ENCODE measurements at regions not wholly inside any gene's neighbourhood (a gene's known extent, or its start where the extent isn't known, plus 50 kb on each side); places are given as distances from the start of the nearest gene placed in this dataset.

DNA sequence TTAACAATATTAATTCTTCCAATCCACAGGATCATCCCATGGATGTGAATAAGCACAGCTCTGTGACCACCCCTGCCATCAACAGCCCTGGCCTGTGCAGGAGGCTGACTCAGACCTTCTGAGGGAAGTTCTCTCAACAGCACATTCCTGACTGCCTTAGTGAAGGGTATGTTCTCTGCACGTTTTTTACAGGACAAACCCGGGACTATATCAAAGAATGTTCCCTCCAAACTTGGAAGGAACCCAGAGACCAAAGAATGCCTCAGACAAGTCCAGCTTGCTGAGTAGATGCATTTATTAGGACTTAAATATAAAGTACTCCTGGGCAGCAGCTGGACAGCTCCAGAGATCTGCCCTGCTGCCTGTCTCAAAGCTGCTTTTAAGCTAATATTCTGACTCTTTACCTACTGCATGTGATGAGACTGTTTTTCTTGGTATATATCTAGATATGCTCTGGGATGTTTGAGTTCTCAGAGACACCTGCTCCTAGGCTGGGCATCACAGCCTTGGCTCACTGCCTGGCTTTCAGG lies 1127.8 kb upstream of the PRKX start:
- no peaks in the 10 kb centered on the region for H3K9me1 ChIP-seq (ENCODE audit: control insufficient read depth, insufficient read depth, low read length)
- no peak for TF ChIP-seq RFX7 (CRISPR knock-in tag; IDR thresholded peaks at IDR 0.05)
- no peak for TF ChIP-seq ZHX1 (conservative IDR thresholded peaks at IDR 0.05; ENCODE audit: low read length)
- TF ChIP-seq BDP1 (IDR thresholded peaks at IDR 0.05; ENCODE audit: insufficient read depth, insufficient read length) = no peak
- TF ChIP-seq TCF7L2 (IDR thresholded peaks at IDR 0.05; ENCODE audit: low read depth, low read length) = no peak
- no peak for TF ChIP-seq CHD1 (IDR thresholded peaks at IDR 0.05; ENCODE audit: low read length)
- TF ChIP-seq, protein P1, sequence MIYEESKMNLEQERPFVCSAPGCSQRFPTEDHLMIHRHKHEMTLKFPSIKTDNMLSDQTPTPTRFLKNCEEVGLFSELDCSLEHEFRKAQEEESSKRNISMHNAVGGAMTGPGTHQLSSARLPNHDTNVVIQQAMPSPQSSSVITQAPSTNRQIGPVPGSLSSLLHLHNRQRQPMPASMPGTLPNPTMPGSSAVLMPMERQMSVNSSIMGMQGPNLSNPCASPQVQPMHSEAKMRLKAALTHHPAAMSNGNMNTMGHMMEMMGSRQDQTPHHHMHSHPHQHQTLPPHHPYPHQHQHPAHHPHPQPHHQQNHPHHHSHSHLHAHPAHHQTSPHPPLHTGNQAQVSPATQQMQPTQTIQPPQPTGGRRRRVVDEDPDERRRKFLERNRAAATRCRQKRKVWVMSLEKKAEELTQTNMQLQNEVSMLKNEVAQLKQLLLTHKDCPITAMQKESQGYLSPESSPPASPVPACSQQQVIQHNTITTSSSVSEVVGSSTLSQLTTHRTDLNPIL (CRISPR knock-in tag; IDR thresholded peaks at IDR 0.05) = no peak
- TF ChIP-seq DIDO1 (tag; IDR thresholded peaks at IDR 0.05; ENCODE audit: low read depth) = no peak
- TF ChIP-seq ZNF695 (CRISPR knock-in tag; IDR thresholded peaks at IDR 0.05) = no peak
- no peak for TF ChIP-seq ZNF121 (CRISPR knock-in tag; conservative IDR thresholded peaks at IDR 0.05)
- no peak for TF ChIP-seq ZNF217 (CRISPR knock-in tag; IDR thresholded peaks at IDR 0.05)
- TF ChIP-seq E2F3 (CRISPR knock-in tag; IDR thresholded peaks at IDR 0.05) = no peak
- TF ChIP-seq, protein P2, sequence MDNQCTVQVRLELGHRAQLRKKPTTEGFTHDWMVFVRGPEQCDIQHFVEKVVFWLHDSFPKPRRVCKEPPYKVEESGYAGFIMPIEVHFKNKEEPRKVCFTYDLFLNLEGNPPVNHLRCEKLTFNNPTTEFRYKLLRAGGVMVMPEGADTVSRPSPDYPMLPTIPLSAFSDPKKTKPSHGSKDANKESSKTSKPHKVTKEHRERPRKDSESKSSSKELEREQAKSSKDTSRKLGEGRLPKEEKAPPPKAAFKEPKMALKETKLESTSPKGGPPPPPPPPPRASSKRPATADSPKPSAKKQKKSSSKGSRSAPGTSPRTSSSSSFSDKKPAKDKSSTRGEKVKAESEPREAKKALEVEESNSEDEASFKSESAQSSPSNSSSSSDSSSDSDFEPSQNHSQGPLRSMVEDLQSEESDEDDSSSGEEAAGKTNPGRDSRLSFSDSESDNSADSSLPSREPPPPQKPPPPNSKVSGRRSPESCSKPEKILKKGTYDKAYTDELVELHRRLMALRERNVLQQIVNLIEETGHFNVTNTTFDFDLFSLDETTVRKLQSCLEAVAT (IDR thresholded peaks at IDR 0.05) = no peak
- no peak for TF ChIP-seq HSF4 (CRISPR knock-in tag; IDR thresholded peaks at IDR 0.05; ENCODE audit: borderline replicate concordance)
- no peak for TF ChIP-seq MTA2 (IDR thresholded peaks at IDR 0.05; ENCODE audit: low read depth)
- no peak for TF ChIP-seq ZFP30 (CRISPR knock-in tag; IDR thresholded peaks at IDR 0.05; ENCODE audit: borderline replicate concordance)
- no peak for TF ChIP-seq GATAD2B (IDR thresholded peaks at IDR 0.05; ENCODE audit: borderline replicate concordance)
- TF ChIP-seq ASH1L (IDR thresholded peaks at IDR 0.05; ENCODE audit: borderline replicate concordance, low read depth, partially characterized antibody) = no peak
- H3K9ac ChIP-seq (ENCODE audit: insufficient read depth in 1 of 2, low read depth in 2 of 2, low read length in 2 of 2) = no peak overlapping the region
- 0% methylated on average over 2 of the region's 2 CpGs for WGBS (ENCODE audit: insufficient coverage, low coverage, missing lambda C conversion rate)
- no peak for DNase-seq (ENCODE audit: extremely low read depth in 1 of 4, low spot score in 3 of 4)
- intact Hi-C loops (cut with micrococcal nuclease) (no loop called here), in situ Hi-C loops (cut with MboI) (no loop called here)
- H4K20me1 ChIP-seq (replicated peaks; ENCODE audit: control insufficient read depth, insufficient read depth, low read length) = no peaks in the 10 kb centered on the region
- ChIA-PET POLR2A (no interaction called here), CTCF (ENCODE audit: low intra/inter-chr PET ratio) (no interaction called here)
- no TSS peak for BruUV-seq (replicated peaks)
- no peaks in the 10 kb centered on the region for H3K79me2 ChIP-seq (ENCODE audit: control insufficient read depth, insufficient read depth, low read length)
- no peak for FAIRE-seq
- no peak for ATAC-seq
- H3K27me3 ChIP-seq (ENCODE audit: control insufficient read depth in 2 of 2, insufficient read depth in 2 of 2, low read length in 2 of 2) = no peaks in the 10 kb centered on the region
- no peak overlapping the region for H3K27ac ChIP-seq (ENCODE audit: extremely low read depth, low read depth, low read length)
- no peak overlapping the region for H2AFZ ChIP-seq (ENCODE audit: low read depth, low read length)
- no peaks in the 10 kb centered on the region for H3K4me1 ChIP-seq (replicated peaks in 1 of 2; ENCODE audit: control insufficient read depth in 2 of 2, insufficient read depth in 2 of 2, low read length in 2 of 2)
- H3K9me3 ChIP-seq (replicated peaks; ENCODE audit: control insufficient read depth, insufficient read depth, low read depth, low read length) = no peaks in the 10 kb centered on the region
- no peak overlapping the region for H3K4me2 ChIP-seq (ENCODE audit: insufficient read depth, low read length)
- H3K4me3 ChIP-seq = no peak overlapping the region
- no peaks in the 10 kb centered on the region for H3K36me3 ChIP-seq (ENCODE audit: control insufficient read depth, insufficient read depth, low read length)
